Glomerular visceral epithelial cell (primary cell): ENCODE measurements at regions not wholly inside any gene's neighbourhood (a gene's known extent, or its start where the extent isn't known, plus 50 kb on each side); places are given as distances from the start of the nearest gene placed in this dataset.

Source experiments
- DNase-seq: peaks from one replicate; pipeline ENCODE4 v3.0.0-alpha.2; 2016; ENCODE audit errors: extremely low spot score

DNA sequence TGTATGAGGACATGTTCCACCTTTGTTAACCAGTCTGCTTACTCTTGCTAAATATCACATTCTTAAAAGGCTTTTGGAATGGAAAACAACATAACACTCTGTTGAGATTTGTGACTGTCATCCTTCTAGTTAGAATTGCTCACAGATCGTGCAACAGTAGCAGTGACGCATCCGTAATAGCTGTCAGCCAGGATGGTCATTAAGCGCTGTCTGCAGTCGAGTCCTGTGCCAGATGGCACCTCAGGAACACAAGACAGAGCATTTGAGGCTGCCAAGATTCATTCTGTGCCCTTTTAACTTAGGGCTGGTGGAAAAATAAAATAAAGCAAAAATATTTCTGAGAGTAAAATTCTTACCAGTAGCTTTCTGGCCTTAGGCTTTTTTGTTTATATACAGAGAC, 348.6 kb downstream of the ANKRD7 start:
- no peak for DNase-seq

DNA sequence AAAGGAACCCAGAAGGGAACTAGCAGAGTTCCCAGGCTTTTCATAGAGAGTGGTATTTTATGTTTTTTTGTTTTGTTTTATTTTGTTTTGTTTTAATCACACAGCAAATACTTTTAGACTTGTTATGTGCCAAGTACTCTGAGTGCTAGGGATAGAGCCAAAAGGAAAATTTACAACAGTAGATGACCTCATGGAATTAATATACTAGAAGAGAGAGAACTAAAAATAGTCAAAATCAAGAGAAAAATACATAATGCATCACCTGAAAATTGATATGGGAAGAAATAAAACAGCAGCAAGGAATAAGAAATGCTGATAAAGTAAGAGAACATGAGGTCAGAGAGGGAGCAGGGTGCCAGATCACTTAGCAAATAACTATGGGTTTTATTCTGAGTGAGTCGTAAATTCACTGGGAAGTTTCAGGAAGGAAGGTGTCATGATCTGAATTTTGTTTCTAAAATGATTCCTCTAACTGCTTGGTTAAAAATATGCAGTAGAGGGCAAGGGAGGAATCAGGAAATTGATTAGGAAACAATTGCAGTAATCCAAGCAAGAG, 351.0 kb downstream of the ANKRD7 start:
- DNase-seq = no peak

DNA sequence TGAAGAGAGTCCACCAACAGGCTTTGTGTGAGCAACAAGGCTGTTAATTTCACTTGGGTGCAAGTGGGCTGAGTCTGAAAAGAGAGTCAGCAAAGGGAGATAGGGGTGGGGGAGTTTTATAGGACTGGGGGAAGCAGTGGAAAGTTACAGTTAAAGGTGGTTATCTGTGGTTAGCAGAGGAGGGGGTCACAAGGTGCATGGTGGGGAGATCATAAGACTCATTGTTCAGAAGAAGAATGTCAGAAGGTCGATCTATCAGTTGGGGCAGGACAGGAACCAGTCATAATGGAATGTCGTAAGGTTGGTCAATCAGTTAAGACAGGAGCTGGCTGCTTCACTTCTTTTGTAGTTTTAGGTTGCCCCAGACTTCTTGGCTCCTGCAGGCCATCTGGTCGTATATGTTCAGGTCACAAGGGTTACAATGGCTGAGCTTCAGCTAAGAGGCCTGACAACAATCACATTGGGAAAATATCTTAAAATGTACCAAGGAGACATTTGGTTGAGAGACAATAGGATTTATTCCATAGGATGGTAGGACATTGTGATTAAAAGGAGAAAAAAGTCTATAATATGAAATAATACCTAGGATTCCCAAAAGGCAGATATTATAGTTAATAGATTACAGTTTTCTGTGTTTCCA, 356.4 kb downstream of the ANKRD7 start:
- DNase-seq = no peak

DNA sequence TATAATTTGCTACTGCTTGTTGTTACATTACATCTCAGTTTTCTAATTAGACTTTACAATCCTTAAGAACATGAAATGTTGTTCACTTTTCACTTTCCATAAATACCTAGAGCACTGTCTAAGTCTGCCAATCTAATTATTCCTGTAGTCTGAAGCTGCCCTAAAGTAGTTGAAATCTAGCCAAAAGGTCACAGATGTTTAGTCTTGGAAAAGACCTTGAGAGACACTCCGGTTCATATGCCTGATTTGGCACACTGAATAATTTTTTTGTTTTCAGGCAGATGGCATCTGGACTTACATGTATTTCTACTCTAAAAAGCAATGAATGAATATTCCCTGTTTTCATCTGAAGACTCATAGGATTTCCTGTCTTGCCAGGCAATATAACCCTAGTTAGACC, 359.1 kb downstream of the ANKRD7 start:
- no peak for DNase-seq

DNA sequence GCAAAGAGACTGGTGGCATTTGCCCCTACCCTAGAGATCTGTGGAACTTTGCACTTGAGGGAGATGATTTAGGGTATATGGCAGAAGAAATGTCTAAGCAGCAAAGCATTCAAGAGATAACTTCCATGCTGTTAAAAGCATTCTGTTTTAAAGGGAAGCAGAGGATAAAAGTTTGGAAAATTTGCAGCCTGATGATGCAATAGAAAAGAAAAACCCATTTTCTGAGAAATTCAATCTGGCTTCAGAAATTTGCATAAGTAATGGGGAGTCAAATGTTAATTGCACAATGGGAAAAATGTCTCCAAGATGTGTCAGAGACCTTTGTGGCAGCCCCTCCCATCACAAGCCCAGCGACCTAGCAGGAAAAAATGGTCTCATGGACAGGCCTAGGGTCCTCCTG, 361.7 kb downstream of the ANKRD7 start:
- no peak for DNase-seq

DNA sequence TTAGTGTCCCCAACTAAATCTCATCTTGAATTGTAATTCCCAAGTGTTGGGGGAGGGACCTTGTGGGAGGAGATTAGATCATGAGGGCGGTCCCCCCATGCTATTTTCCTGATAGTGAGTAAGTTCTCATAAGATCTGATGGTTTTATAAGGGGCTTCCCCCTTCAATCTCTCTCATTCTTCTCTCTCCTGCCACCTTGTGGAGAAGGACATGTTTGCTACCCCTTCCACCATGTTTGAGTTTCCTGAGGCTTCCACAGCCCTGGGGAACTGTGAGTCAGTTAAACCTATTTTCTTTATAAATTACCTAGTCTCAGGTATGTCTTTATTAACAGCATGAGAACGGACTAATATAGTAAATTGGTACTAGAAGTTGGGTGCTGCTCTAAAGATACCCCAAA, 365.6 kb downstream of the ANKRD7 start:
- DNase-seq = peak; percentile 6

DNA sequence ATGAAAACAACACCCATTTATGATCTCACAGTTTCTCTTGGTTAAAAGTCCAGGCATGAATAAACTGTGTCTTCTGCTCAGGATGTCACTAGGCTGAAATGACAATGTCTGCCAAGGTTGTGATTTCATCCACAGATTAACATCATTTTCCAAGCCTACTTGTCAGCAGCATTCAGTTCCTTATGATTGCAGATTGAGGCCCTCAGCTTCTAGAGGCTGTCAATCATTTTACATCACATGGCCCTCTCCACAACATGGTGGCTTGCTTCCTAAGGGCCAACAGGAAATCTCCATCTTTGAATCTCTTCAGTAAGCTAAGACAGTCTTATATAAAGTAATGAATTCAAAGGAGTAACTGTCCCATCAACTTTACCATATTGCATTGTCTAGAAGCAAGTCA, 377.6 kb downstream of the ANKRD7 start:
- DNase-seq = no peak

DNA sequence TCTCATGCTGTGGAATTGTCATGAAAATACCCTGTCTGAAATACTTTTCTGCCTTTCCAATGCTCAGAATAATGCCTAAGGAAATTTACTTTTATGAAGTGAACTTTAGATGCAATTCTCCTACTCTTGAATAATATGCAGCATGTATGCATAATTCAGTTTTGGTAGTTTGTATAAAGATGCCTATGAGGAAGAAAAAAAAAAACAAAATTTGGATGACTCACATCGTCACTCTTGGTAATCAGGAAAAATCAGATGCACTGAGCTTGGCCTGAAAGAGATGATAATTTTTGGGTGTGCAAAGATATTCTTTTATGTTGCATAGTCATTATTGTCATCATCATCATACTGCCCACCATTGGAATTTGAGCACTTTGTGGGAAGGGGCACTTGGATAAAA, 382.1 kb downstream of the ANKRD7 start:
- no peak for DNase-seq

DNA sequence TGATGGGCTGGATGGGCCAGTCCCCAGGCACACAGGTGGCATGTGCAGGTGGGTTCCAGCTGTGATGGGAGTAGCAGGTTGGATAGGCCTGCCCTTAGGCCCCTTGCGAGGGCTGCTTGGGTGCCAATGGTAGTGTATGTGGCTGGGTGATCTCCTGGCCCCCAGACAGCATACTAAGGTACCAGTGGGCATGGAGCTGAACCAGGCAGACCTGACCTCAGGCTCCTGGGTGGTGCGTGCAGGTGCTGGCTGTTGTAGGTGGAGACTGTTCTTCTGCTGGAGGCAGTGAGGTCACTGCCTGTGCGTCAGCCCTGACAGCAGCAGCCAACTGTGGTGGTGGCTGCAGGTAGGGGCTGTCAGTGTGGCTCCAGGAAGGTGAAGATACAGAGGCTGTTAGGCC, 384.7 kb downstream of the ANKRD7 start:
- DNase-seq = no peak

DNA sequence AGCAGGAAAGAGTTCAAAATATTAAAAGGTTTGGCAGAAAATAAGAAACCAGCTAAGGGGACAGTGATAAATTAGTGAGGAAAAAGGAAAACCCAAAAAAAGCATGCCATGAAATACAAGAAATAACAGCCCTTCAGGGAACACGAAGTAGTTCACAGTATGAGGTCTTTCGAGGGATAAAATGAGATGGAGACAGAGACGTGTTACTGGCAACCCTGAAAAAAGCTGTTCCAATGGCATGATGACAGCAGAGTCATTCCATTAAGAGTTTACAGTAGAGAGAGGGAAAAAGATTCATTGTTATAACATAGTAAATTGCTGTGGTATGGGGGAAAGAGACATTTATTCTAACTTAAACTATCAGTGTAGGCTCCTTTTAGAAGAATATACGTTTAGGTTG, 391.2 kb downstream of the ANKRD7 start:
- DNase-seq = no peak

DNA sequence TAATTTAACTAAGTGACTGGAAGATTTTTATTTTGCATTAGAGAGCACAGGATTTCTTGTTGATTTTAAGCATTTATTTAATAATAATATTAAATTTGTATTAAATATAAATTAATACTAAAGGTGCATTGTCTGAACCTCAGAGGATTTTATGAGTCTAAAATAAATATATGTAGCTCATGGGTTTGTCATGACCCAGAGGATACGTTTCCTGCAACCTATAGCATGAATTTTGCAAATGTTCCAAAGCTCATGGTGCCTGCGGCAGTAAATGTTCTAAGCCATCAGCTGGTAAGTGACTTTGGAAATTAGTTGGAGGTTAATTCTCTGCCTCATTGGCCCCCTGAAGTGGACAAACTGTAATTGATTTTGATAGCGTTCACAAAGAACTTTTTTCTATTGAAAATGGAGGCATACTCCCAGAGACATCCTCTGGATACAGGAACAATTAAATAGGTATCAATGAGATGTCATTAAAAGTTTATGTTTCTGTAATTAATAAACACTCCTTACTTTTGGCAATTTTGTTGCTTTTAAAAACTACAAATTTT, 397.4 kb downstream of the ANKRD7 start:
- no peak for DNase-seq

DNA sequence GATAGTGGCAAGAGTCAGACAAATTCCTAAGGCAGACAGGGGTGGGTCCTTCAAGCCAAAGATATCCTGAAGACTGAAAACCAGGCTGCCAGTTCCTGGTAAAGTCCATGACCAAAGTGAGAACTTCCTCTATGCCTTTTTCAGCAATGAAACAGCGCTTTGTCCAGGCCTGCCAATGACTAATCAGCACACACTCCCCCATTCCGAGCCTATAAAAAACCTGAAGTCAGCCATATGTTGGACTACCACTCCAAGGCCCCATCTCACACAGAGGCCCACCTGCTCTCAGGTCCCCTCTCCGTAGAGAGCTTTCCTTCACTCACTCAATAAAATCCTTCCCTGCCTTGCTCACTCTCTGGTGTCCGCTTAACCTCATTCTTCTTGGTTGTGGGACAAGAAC, 402.2 kb downstream of the ANKRD7 start:
- no peak for DNase-seq

DNA sequence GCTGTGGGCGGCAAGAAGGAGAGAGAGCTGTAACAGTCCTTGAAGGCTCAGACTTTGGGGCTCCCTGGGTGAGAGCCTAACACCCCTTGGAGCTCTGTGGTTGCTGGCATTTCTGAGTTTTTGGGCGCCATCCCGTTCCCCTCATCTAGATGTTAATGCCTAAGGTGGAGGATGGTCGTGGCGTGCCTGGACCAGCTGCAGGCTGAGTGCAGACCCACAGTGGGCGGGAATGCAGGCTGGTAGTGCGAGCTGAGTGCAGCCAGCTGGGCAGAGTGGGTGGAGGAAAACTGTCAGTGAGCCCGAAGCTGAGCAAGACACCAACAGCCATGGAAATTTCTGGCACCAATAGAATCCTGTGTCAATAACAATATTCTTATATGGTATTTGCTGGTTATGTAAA, 403.0 kb downstream of the ANKRD7 start:
- DNase-seq = no peak

DNA sequence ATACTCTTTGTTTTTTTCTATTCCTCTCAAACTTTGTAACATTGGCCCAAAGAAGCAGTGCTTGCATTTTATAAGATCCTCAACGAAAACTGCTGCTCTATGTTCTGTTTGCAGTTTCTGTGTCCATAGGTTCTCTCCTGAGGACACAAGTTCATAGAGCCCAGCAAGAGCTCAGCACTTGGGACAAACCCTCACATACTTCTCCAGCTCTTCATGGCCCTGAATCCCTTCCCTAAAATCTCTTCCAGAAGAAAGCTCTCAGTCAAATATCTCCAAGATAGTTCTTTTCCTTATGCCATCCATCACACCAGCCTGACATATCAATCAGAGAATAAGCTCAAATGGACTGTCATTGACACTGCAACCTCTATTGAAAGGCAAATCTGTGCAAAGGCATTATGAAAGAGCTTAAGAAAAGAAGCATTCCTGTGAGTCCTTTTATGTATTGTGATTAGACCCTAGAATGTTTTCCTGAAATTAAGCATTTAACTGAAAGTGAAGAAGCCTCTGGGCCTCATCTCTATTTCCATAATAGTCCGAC, 405.5 kb downstream of the ANKRD7 start:
- no peak for DNase-seq

DNA sequence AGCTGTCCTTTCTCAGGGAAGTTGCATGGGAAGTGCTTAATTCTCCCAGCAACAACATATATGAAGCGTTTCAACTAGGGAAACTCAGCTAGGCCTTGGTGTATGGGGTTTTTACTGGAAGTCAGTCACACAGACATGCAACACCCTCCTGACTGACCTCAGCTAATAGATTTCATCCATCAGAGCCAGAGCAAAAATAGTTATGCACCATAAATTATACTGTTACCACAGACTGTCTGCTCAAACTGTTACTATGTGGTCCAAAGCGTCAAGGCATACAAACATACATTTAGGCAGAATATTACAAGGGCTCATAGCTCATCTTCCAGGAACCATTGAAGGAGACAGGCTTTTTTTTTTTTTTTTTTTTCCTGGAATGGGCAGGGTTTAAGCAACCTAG, 417.9 kb downstream of the ANKRD7 start:
- DNase-seq = no peak

DNA sequence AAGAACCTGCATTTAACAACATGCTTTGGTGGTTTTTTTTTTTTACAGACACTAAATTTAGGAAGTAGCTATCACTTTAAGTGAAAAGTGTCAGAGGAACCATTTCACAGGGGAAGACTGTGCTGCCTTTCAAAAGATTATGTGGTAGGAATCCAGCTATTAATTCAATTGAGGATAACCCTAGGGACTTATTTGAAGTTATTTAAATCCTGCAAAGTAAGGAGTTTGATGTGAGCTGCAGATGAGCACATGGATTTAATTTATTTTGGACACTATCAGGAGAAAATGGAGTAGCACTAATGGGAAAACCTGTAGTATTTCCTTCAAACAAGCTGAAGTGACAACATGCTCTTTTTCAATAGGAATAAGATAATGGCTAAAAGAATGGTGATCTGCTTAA, 419.8 kb downstream of the ANKRD7 start:
- no peak for DNase-seq

DNA sequence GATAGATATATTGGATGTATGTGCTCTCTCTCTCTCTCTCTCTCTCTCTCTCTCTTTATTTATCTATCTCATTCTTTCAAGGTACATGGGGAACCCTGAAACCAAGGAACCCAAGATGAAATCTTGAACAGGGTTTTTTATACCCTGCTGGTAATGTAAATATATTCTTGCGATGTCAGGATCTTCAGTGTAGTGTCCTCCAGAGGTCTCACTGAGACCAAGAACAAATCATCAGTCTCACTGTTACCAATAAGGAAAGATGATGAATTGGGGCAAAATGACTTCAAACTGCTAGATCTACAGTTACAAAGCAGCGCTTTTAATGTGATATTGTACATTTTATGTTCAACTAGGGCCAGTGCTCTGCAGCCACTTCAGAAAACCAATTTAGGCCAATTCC, 423.5 kb downstream of the ANKRD7 start:
- no peak for DNase-seq

DNA sequence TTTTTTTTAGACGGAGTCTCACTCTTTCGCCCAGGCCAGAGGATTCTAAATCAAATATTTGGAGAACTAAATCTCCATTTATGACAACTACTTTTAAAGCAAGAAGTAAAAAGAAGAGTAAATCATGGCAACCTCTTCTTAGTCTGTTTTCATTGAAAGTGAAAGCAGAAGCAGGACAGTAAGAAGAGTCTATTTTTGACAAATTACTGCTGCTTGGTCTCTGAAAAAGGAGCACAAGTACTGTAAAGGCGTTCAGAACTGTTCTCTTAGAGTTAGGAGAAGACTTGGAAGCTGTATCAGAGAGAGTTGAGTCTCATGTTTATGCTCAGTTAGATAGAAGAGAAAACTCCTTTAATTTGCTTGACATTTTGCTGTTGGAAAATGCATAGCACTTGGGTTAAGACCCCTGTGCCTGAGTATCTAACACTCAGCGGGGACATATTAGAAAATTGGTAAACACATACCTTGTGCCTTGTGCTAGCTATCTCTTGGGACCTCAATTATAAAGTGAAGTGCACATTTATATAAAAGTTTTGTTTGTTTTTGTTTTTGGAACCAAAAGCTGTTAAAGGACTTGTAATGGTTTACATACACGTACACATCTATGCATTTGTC, 433.0 kb downstream of the ANKRD7 start:
- no peak for DNase-seq

DNA sequence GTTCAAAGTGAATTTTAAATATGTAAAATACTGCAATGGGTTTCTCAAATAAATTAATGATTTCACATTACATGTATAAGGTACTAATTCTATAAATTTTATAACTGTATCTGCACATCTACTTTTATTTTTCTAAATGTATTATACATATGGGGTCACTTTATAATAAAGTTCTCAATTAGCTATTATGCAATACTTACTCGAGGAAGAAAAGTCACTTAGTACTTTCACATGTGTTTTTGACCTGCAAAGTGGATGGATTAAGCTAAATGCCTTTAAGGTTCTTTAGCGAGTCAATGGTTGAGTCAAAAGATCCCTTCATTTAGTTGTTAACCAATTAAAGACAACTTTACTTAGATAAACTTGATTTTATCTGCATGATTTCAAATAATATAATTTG, 437.8 kb downstream of the ANKRD7 start:
- DNase-seq = no peak

DNA sequence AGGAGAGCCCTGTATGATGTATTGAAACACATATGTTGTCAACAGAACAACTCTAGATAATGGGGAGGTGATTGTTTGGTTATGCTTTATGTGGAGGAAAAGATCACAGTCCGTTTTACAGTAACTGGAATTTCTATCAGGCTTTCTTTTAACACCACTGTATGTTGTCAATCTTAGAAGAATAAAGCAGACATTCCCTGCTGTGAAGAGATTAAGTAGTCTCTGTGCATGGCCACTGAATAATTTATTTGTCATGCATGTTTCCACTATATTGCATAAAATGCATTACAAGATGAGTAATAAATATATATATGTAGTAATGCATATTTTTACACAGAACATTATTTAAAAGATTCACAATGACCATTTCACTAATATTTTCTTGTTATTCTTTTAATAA, 440.0 kb downstream of the ANKRD7 start:
- no peak for DNase-seq

DNA sequence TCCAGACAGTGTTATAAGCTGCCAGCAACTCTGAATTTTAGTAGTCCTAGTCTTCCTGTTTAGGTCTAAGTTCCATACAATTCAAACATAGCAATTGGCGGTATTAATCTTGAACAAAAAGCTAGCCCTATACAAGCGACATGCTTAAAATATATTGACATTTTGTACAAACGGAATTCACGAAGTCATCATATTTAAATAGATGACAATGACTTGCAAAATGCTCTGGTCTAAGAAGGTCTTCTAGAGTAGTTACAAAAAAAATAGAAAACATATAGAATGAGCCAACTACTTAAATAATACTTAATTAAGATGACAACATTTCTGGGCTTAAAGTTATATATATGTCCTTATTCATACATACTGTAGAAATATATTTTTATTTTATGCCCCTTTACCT, 446.6 kb downstream of the ANKRD7 start:
- DNase-seq = no peak

DNA sequence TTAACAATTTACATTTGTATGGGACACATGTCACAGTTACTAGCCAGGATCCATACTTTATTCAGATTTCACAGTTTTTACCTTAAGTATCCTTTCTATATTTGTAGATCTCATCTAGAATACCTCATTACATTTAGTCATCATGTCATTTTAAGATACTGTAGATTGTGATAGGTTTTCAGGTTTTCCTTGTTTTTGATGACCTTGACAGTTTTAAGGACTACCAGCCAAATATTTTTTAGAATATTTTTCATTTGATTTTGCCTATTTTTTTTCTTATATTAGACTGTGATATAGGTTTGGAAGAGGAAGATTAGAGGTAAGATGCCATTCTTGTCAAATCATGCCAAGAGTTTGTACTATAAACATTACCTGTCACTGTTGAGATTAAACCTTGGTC, 460.3 kb downstream of the ANKRD7 start:
- no peak for DNase-seq

DNA sequence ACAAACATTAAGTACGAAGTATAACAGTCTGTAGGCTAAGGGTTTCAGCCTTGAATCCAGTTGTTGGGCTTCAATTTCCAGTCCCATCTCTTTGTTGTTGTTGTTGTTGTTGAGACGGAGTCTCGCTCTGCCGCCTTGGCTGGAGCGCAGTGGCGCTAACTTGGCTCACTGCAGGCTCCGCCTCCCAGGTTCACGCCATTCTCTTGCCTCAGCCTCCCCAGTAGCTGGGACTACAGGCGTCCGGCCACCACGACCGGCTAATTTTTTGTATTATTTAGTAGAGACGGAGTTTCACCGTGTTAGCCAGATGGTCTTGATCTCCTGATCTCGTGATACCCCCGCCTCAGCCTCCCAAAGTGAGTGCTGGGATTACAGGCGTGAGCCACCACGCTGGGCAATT, 464.9 kb downstream of the ANKRD7 start:
- DNase-seq = no peak
